ENCODE measurements at regions not wholly inside any gene's neighbourhood (a gene's known extent, or its start where the extent isn't known, plus 50 kb on each side); places are given as distances from the start of the nearest gene placed in this dataset.

GRCh38 chr10:57799625-57800024, 468.1 kb downstream of the IPMK start:
- H3K27ac ChIP-seq = no peak overlapping the region
- H3K4me1 ChIP-seq = no peaks in the 10 kb centered on the region
- H3K27me3 ChIP-seq (ENCODE audit: control insufficient read depth, insufficient read depth, low read length) = no peaks in the 10 kb centered on the region
- no peaks in the 10 kb centered on the region for H3K9me3 ChIP-seq (ENCODE audit: control insufficient read depth, low read length)
- H3K79me2 ChIP-seq = no peaks in the 10 kb centered on the region
- H2AFZ ChIP-seq = no peak overlapping the region
- no peak for TF ChIP-seq CTCF (IDR thresholded peaks at IDR 0.05)
- no peak overlapping the region for H3K4me2 ChIP-seq (ENCODE audit: low read length)
- H3K4me3 ChIP-seq (ENCODE audit: low read depth, low read length) = no peak overlapping the region
- H3K36me3 ChIP-seq (ENCODE audit: control insufficient read depth, insufficient read depth, low read length) = no peaks in the 10 kb centered on the region
- no peak overlapping the region for H3K9ac ChIP-seq

DNA sequence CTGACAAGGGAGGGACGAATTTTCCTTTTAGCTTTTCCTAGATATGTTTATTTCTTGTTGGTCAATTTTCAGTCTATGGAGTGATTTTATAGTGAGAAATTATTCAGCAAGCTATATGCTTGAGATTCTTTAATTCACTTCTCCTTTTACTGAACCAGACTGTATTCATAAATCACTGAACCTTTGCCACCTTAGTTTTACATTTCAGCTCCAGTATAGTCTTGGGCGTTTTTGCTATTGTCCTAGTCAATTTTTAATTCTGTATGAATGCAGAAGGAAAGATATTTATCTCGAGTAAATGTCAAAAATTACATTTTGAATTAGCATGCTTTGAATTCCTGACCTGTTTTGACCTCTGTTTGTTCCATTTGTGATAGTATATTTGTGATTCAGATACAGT, 468.9 kb downstream of the IPMK start:
- H3K36me3 ChIP-seq (ENCODE audit: control insufficient read depth, insufficient read depth, low read length) = no peaks in the 10 kb centered on the region
- no peak for TF ChIP-seq CTCF (IDR thresholded peaks at IDR 0.05)
- H3K27ac ChIP-seq = no peak overlapping the region
- no peak overlapping the region for H3K4me3 ChIP-seq (ENCODE audit: low read depth, low read length)
- H3K4me2 ChIP-seq (ENCODE audit: low read length) = no peak overlapping the region
- no peaks in the 10 kb centered on the region for H3K79me2 ChIP-seq
- H2AFZ ChIP-seq = no peak overlapping the region
- no peaks in the 10 kb centered on the region for H3K27me3 ChIP-seq (ENCODE audit: control insufficient read depth, insufficient read depth, low read length)
- H3K9me3 ChIP-seq (ENCODE audit: control insufficient read depth, low read length) = no peaks in the 10 kb centered on the region
- H3K9ac ChIP-seq = no peak overlapping the region
- no peaks in the 10 kb centered on the region for H3K4me1 ChIP-seq

DNA sequence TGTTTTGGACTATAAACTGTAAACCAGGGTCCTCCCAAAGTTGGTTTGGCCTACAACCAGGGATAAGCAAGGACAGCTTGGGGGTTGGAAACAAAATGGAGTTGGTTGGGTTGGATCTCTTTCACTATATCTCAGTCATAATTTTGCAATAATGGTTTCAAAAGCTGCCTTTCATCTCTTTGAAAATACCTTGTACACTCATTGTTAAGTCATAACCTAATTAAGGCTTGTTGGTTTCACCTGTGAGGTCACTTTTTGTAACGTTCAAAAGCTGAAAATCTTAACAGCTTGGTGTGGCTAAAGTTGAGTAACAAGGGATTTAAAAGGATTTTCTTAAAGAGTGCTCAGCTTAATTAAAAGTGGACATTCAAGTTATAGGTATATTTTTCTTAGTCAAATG, 476.1 kb downstream of the IPMK start:
- Histone ChIP-seq H3K27ac (no peak overlapping the region), H3K27me3 (ENCODE audit: control insufficient read depth, insufficient read depth, low read length) (no peaks in the 10 kb centered on the region), H2AFZ (no peak overlapping the region), H3K9ac (no peak overlapping the region), H3K4me1 (no peaks in the 10 kb centered on the region), H3K4me3 (ENCODE audit: low read depth, low read length) (no peak overlapping the region), H3K9me3 (ENCODE audit: control insufficient read depth, low read length) (no peaks in the 10 kb centered on the region), H3K4me2 (ENCODE audit: low read length) (no peak overlapping the region), H3K79me2 (no peaks in the 10 kb centered on the region), H3K36me3 (ENCODE audit: control insufficient read depth, insufficient read depth, low read length) (no peaks in the 10 kb centered on the region)
- TF ChIP-seq CTCF (IDR thresholded peaks at IDR 0.05) = no peak

GRCh38 chr10:57790703-57791102, 477.0 kb downstream of the IPMK start:
- Histone ChIP-seq H3K79me2 (no peaks in the 10 kb centered on the region), H3K4me3 (ENCODE audit: low read depth, low read length) (no peak overlapping the region), H2AFZ (no peak overlapping the region), H3K9me3 (ENCODE audit: control insufficient read depth, low read length) (no peaks in the 10 kb centered on the region), H3K4me2 (ENCODE audit: low read length) (no peak overlapping the region), H3K9ac (no peak overlapping the region), H3K36me3 (ENCODE audit: control insufficient read depth, insufficient read depth, low read length) (no peaks in the 10 kb centered on the region), H3K27ac (no peak overlapping the region), H3K27me3 (ENCODE audit: control insufficient read depth, insufficient read depth, low read length) (no peaks in the 10 kb centered on the region), H3K4me1 (no peaks in the 10 kb centered on the region)
- TF ChIP-seq CTCF (IDR thresholded peaks at IDR 0.05) = no peak

- Histone ChIP-seq H2AFZ (no peak overlapping the region), H3K4me2 (ENCODE audit: low read length) (no peak overlapping the region), H3K36me3 (ENCODE audit: control insufficient read depth, insufficient read depth, low read length) (no peaks in the 10 kb centered on the region), H3K27me3 (ENCODE audit: control insufficient read depth, insufficient read depth, low read length) (no peaks in the 10 kb centered on the region), H3K27ac (no peak overlapping the region), H3K79me2 (no peaks in the 10 kb centered on the region), H3K9ac (no peak overlapping the region), H3K4me1 (no peaks in the 10 kb centered on the region), H3K9me3 (ENCODE audit: control insufficient read depth, low read length) (no peaks in the 10 kb centered on the region), H3K4me3 (ENCODE audit: low read depth, low read length) (no peak overlapping the region)
- no peak for TF ChIP-seq CTCF (IDR thresholded peaks at IDR 0.05)
These were observed 479.6 kb downstream of the IPMK start for GRCh38 chr10:57788117-57788516.

Measured in parathyroid adenoma (tissue), 2 donors.